ENCODE measurements at regions not wholly inside any gene's neighbourhood (a gene's known extent, or its start where the extent isn't known, plus 50 kb on each side); places are given as distances from the start of the nearest gene placed in this dataset.

DNA sequence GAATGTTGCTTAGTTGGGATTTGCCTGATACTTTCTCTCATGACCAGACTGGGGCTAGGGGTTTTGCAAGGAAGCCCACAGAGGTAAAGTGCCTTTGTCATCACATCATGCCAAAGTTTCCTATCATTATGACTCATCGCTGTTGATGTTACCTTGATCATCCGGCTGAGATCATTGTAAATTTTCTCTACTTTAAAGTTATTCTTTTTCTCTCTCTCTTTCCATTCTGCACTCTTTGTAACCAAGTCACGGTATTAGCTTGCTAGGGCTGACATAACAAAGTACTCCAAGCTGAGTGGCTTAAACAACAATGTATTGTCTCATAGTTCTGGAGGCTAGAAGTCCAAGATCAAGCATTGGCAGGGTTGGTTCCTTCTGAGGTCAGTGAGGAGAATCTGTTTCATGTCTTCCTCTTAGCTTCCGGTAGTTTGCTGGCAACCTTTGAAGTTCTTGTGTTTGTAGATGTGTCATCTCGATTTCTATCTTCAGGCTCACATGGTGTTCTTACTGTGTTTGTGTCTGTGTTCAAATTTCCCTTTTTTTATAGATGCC lies 113.0 kb downstream of the DTHD1 start:
- peaks cover 2% of the 10 kb centered on the region for H3K27me3 Mint-ChIP-seq
- H3K9me3 Mint-ChIP-seq: no peaks in the 10 kb centered on the region
- peak overlapping the region; percentile 94 for H3K27ac Mint-ChIP-seq
- H3K4me3 Mint-ChIP-seq: peak overlapping the region; percentile 48
- intact Hi-C loops (cut with micrococcal nuclease): loop anchor here (1.0 to 5.0 kb wide), 12 partner anchors 8 to 422 kb away; partner anchors contain the start of gene ARAP2
- no peaks in the 10 kb centered on the region for H3K36me3 Mint-ChIP-seq
- ChIA-PET POLR2A (interaction anchor here (0.8 to 1.8 kb wide), 5 partner anchors 9 to 150 kb away, joined by 3 to 7 read pairs (median 3); partner anchors contain the start of gene ARAP2), CTCF (interaction anchor here (0.7 to 1.2 kb wide), 2 partner anchors 9 to 46 kb away, joined by 3 to 4 read pairs; no protein-coding TSS in a partner anchor)
- peaks cover 23% of the 10 kb centered on the region for H3K4me1 Mint-ChIP-seq (ENCODE audit: low read depth)
- DNase-seq: peak; percentile 60

DNA sequence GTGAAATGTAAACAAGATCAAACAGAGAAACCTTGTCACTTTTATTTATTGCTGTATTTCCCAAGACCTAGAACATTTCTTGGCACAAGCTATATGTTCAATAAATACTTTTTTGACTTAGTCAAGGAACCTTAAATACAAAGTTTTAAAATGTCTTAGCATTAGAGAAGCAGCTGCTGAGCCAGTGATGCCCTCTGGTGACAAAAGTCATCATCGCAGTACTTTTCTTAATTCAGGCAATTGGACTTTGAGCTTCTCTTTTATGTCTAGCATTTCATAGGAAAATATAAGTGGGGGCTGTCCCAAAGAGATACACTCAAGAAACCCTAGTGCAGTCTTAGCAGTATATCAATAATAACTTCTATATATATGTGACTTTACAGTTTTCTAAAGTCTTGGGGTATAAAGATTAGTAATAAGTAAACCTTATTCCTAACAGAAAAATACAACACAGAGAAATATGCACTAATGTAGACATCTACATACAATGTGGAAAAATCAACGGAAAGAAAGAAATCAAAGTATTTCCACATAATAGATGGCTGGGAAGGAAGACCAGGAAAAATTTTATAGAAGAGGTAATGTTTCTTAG lies 118.4 kb downstream of the DTHD1 start:
- no peak overlapping the region for H3K4me3 Mint-ChIP-seq
- CTCF ChIA-PET: interaction anchor here (0.6 to 4.4 kb wide), 42 partner anchors 9 to 1198 kb away, joined by 3 to 91 read pairs (median 6); partner anchors contain the start of gene ARAP2
- peak; percentile 61 for DNase-seq
- H3K27ac Mint-ChIP-seq: no peak overlapping the region
- H3K9me3 Mint-ChIP-seq: peaks cover 11% of the 10 kb centered on the region
- POLR2A ChIA-PET: interaction anchor here (1.2 kb wide), 1 partner anchor 52 kb away, joined by 5 read pairs; no protein-coding TSS in a partner anchor
- intact Hi-C loops (cut with micrococcal nuclease): loop anchor here (1.0 kb wide), 3 partner anchors 49 to 319 kb away; no protein-coding TSS in a partner anchor
- peaks cover 17% of the 10 kb centered on the region for H3K4me1 Mint-ChIP-seq (ENCODE audit: low read depth)
- H3K36me3 Mint-ChIP-seq: peaks cover 2% of the 10 kb centered on the region
- H3K27me3 Mint-ChIP-seq: no peaks in the 10 kb centered on the region

DNA sequence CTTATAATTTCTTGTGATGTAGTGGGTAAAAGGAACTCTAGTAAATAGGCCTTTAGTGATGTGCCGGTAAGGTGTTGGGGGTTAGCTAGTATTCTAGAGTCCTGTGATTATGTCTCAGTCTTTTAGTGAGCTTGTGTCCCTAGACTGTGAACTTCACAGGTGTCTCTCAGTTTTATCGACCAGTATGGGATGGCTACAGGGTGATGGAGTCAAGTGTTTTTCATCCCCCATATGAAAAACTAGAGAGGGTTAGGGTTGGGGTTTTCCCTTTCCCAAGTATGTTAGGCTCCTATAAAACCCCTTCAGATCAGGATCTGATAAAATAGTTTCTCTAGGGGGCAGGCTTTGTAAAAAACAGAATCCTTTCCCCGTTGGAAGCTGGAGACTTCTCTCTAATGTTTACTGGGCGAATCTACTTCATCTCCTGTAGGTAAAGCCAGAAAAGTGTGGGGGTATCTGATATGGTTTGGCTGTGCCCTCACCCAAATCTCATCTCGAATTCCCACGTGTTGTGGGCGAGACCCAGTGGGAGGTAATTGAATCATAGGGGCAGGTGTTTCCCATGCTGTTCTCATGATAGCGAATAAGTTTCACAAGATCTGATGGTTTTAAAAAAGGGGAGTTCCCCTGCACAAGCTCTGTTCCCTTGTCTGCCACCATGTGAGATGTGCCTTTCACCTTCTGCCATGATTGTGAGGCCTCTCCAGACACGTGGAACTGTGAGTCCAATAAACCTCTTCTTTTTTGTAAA lies 120.8 kb downstream of the DTHD1 start:
- H3K4me1 Mint-ChIP-seq (ENCODE audit: low read depth): peaks cover 11% of the 10 kb centered on the region
- peaks cover 11% of the 10 kb centered on the region for H3K9me3 Mint-ChIP-seq
- H3K4me3 Mint-ChIP-seq: no peak overlapping the region
- H3K27ac Mint-ChIP-seq: no peak overlapping the region
- ChIA-PET CTCF (interaction anchor here (0.8 to 2.1 kb wide), 2 partner anchors 50 to 52 kb away, joined by 3 to 7 read pairs; no protein-coding TSS in a partner anchor), POLR2A (no interaction called here)
- no peaks in the 10 kb centered on the region for H3K27me3 Mint-ChIP-seq
- intact Hi-C loops (cut with micrococcal nuclease): no loop called here
- DNase-seq: peak; percentile 16
- peaks cover 2% of the 10 kb centered on the region for H3K36me3 Mint-ChIP-seq

DNA sequence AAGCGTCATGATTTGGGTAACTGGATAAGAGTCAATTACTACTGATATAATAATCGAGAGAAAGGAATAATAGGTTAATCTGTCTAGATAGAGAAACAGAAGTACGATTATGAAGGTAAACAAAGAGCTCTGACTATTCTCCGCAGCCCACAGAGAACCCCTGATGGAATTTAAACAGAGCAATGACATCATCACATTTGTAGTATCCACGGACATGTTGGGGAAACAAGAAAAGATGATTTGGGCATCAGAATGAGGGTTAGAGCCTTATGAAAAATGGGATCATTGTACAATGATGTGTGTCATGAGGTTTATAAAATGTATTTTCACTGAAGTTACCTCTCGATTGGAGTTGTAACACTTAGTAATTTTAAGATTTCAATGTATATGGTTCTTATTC lies 129.9 kb downstream of the DTHD1 start:
- intact Hi-C loops (cut with micrococcal nuclease): loop anchor here (5.0 kb wide), 1 partner anchor 976 kb away; no protein-coding TSS in a partner anchor
- Mint-ChIP-seq H3K4me3 (no peak overlapping the region), H3K9me3 (no peaks in the 10 kb centered on the region), H3K27me3 (peaks cover 20% of the 10 kb centered on the region), H3K36me3 (no peaks in the 10 kb centered on the region), H3K27ac (no peak overlapping the region), H3K4me1 (ENCODE audit: low read depth) (no peaks in the 10 kb centered on the region)
- CTCF ChIA-PET: interaction anchor here (0.8 kb wide), 1 partner anchor 11 kb away, joined by 3 read pairs; no protein-coding TSS in a partner anchor
- POLR2A ChIA-PET: no interaction called here
- no peak for DNase-seq

DNA sequence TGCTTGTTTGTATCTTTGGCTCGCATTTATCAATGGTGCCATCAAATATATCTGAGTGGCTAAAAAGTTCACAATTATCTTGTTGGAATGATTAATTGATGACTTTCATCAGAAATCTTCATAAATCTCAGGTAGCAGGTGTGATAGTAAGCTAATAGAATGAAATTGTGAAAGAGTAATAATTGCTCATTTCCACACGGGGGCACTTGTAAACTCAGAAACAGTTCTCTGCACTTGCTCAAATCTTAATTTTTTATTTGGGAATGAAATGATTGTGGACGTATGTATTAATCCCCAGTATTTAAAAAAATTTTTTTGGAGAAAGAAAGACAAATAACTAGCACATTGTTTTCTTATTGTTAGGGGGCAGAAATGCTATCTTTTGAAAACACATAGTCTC lies 132.8 kb downstream of the DTHD1 start:
- POLR2A ChIA-PET: no interaction called here
- CTCF ChIA-PET: interaction anchor here (0.8 to 1.6 kb wide), 4 partner anchors 10 to 973 kb away, joined by 3 to 6 read pairs (median 4); no protein-coding TSS in a partner anchor
- H3K36me3 Mint-ChIP-seq: no peaks in the 10 kb centered on the region
- H3K9me3 Mint-ChIP-seq: no peaks in the 10 kb centered on the region
- H3K4me1 Mint-ChIP-seq (ENCODE audit: low read depth): no peaks in the 10 kb centered on the region
- intact Hi-C loops (cut with micrococcal nuclease): loop anchor here (5.0 kb wide), 1 partner anchor 973 kb away; no protein-coding TSS in a partner anchor
- H3K27ac Mint-ChIP-seq: no peak overlapping the region
- peaks cover 29% of the 10 kb centered on the region for H3K27me3 Mint-ChIP-seq
- DNase-seq: no peak
- H3K4me3 Mint-ChIP-seq: no peak overlapping the region

GRCh38 chr4:36417146-36417545 lies 135.7 kb downstream of the DTHD1 start:
- CTCF ChIA-PET: no interaction called here
- DNase-seq: no peak
- Mint-ChIP-seq H3K36me3 (no peaks in the 10 kb centered on the region), H3K27ac (no peak overlapping the region), H3K4me3 (no peak overlapping the region), H3K27me3 (peaks cover 17% of the 10 kb centered on the region), H3K9me3 (no peaks in the 10 kb centered on the region), H3K4me1 (ENCODE audit: low read depth) (no peaks in the 10 kb centered on the region)
- intact Hi-C loops (cut with micrococcal nuclease): no loop called here
- POLR2A ChIA-PET: no interaction called here

- H3K36me3 Mint-ChIP-seq: no peaks in the 10 kb centered on the region
- CTCF ChIA-PET: interaction anchor here (1.3 kb wide), 1 partner anchor 969 kb away, joined by 3 read pairs; no protein-coding TSS in a partner anchor
- peaks cover 13% of the 10 kb centered on the region for H3K27me3 Mint-ChIP-seq
- POLR2A ChIA-PET: no interaction called here
- no peaks in the 10 kb centered on the region for H3K9me3 Mint-ChIP-seq
- intact Hi-C loops (cut with micrococcal nuclease): no loop called here
- no peaks in the 10 kb centered on the region for H3K4me1 Mint-ChIP-seq (ENCODE audit: low read depth)
- no peak overlapping the region for H3K4me3 Mint-ChIP-seq
- H3K27ac Mint-ChIP-seq: no peak overlapping the region
- no peak for DNase-seq
These were observed 138.8 kb downstream of the DTHD1 start for GRCh38 chr4:36420111-36420679.

- H3K4me3 Mint-ChIP-seq: no peak overlapping the region
- ChIA-PET POLR2A (no interaction called here), CTCF (no interaction called here)
- no peak for DNase-seq
- no peaks in the 10 kb centered on the region for H3K4me1 Mint-ChIP-seq (ENCODE audit: low read depth)
- no peaks in the 10 kb centered on the region for H3K36me3 Mint-ChIP-seq
- peaks cover 9% of the 10 kb centered on the region for H3K27me3 Mint-ChIP-seq
- no peak overlapping the region for H3K27ac Mint-ChIP-seq
- intact Hi-C loops (cut with micrococcal nuclease): no loop called here
- no peaks in the 10 kb centered on the region for H3K9me3 Mint-ChIP-seq
These were observed 141.2 kb downstream of the DTHD1 start for GRCh38 chr4:36422607-36423006.

- Mint-ChIP-seq H3K4me3 (no peak overlapping the region), H3K36me3 (no peaks in the 10 kb centered on the region), H3K27me3 (peaks cover 2% of the 10 kb centered on the region), H3K27ac (no peak overlapping the region), H3K9me3 (no peaks in the 10 kb centered on the region), H3K4me1 (ENCODE audit: low read depth) (no peaks in the 10 kb centered on the region)
- DNase-seq: no peak
- ChIA-PET POLR2A (no interaction called here), CTCF (no interaction called here)
- intact Hi-C loops (cut with micrococcal nuclease): no loop called here
These were observed 145.3 kb downstream of the DTHD1 start for GRCh38 chr4:36426741-36427140.

DNA sequence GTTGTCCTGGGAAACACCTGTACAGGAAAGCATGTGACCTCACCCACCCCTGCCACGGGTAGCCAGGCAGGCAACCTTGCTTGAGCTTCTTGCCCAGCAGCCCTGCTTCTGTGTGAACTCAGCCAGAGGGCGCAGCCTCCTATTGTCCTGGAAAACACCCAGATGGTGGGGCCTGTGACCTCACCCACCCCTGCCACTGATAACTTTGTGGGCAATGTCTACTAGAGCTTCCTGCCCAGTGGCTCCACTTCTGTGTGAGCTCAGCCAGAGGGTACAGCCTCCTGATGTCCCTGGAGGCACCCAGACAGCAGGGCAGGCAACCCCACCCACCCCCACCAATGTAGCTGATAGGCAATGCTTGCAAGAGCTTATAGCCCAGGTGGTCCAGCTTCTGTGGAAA lies 146.3 kb downstream of the DTHD1 start:
- no peak for DNase-seq
- Mint-ChIP-seq H3K4me1 (ENCODE audit: low read depth) (no peaks in the 10 kb centered on the region), H3K4me3 (no peak overlapping the region), H3K36me3 (no peaks in the 10 kb centered on the region), H3K27ac (no peak overlapping the region), H3K9me3 (no peaks in the 10 kb centered on the region), H3K27me3 (peaks cover 2% of the 10 kb centered on the region)
- ChIA-PET CTCF (no interaction called here), POLR2A (no interaction called here)
- intact Hi-C loops (cut with micrococcal nuclease): no loop called here

DNA sequence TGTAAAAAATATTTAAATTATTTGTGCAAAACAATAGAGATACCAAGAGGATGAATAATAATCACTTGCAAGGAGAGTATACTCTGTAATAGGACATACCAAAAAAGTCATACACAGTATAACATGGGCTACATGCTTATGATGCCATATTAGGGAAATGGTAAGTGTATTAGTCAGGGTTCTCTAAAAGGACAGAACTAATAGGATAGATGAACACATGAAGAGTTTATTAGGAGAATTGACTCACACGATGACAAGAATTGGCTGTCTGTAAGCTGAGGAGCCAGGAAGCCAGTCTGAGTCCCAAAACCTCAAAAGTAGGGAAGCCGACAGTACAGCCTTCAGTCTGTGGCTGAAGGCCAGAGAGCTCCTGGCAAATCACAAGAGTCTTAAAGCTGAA lies 151.2 kb downstream of the DTHD1 start:
- Mint-ChIP-seq H3K9me3 (peaks cover 14% of the 10 kb centered on the region), H3K4me1 (ENCODE audit: low read depth) (no peaks in the 10 kb centered on the region), H3K4me3 (no peak overlapping the region), H3K27me3 (peaks cover 3% of the 10 kb centered on the region), H3K27ac (no peak overlapping the region), H3K36me3 (no peaks in the 10 kb centered on the region)
- no peak for DNase-seq
- intact Hi-C loops (cut with micrococcal nuclease): no loop called here
- POLR2A ChIA-PET: no interaction called here
- CTCF ChIA-PET: no interaction called here

GRCh38 chr4:36439556-36439955 lies 158.1 kb downstream of the DTHD1 start:
- DNase-seq: no peak
- intact Hi-C loops (cut with micrococcal nuclease): no loop called here
- Mint-ChIP-seq H3K9me3 (peaks cover 16% of the 10 kb centered on the region), H3K4me3 (no peak overlapping the region), H3K27ac (no peak overlapping the region), H3K4me1 (ENCODE audit: low read depth) (no peaks in the 10 kb centered on the region), H3K27me3 (peaks cover 3% of the 10 kb centered on the region), H3K36me3 (no peaks in the 10 kb centered on the region)
- POLR2A ChIA-PET: no interaction called here
- CTCF ChIA-PET: interaction anchor here (1.5 kb wide), 1 partner anchor 39 kb away, joined by 4 read pairs; no protein-coding TSS in a partner anchor

All from activated CD4-positive, alpha-beta memory T cell treated with anti-CD3 and anti-CD28 coated beads for 36 hours (primary cell).